ENCODE measurements at regions not wholly inside any gene's neighbourhood (a gene's known extent, or its start where the extent isn't known, plus 50 kb on each side); places are given as distances from the start of the nearest gene placed in this dataset.

- no peak for TF ChIP-seq CTCF (CRISPR knock-in tag; IDR thresholded peaks at IDR 0.05)
- TF ChIP-seq TARDBP (CRISPR knock-in tag; IDR thresholded peaks at IDR 0.05), result no peak
- TF ChIP-seq ELF3 (CRISPR knock-in tag; IDR thresholded peaks at IDR 0.05), result no peak
- no peak for TF ChIP-seq ZBTB33 (CRISPR knock-in tag; IDR thresholded peaks at IDR 0.05)
- no peak for TF ChIP-seq EZH2 (conservative IDR thresholded peaks at IDR 0.05; ENCODE audit: low read depth, low read length)
- TF ChIP-seq POLR2AphosphoS5 (IDR thresholded peaks at IDR 0.05; ENCODE audit: low read depth, low read length), result no peak
- no peak for TF ChIP-seq KDM6A (CRISPR knock-in tag; IDR thresholded peaks at IDR 0.05; ENCODE audit: low read depth)
- TF ChIP-seq ZNF431 (CRISPR knock-in tag; IDR thresholded peaks at IDR 0.05; ENCODE audit: borderline replicate concordance, low read depth), result no peak
- TF ChIP-seq ETV6 (CRISPR knock-in tag; conservative IDR thresholded peaks at IDR 0.05), result no peak
- TF ChIP-seq MAFK (conservative IDR thresholded peaks at IDR 0.05 in 1 of 2, IDR thresholded peaks at IDR 0.05 in 1 of 2; ENCODE audit: low read length in 2 of 2), result no peak
- no peak for TF ChIP-seq U2AF2 (IDR thresholded peaks at IDR 0.05; ENCODE audit: low read depth, low read length)
- no peak for TF ChIP-seq ZNF678 (CRISPR knock-in tag; IDR thresholded peaks at IDR 0.05)
- no peak for TF ChIP-seq ZNF790 (CRISPR knock-in tag; IDR thresholded peaks at IDR 0.05; ENCODE audit: borderline replicate concordance)
These were observed 171.4 kb downstream of the RBFOX3 start for GRCh38 chr17:79439493-79439892.

Data from HepG2 (cell line).